ENCODE measurements at regions not wholly inside any gene's neighbourhood (a gene's known extent, or its start where the extent isn't known, plus 50 kb on each side); places are given as distances from the start of the nearest gene placed in this dataset.

DNA sequence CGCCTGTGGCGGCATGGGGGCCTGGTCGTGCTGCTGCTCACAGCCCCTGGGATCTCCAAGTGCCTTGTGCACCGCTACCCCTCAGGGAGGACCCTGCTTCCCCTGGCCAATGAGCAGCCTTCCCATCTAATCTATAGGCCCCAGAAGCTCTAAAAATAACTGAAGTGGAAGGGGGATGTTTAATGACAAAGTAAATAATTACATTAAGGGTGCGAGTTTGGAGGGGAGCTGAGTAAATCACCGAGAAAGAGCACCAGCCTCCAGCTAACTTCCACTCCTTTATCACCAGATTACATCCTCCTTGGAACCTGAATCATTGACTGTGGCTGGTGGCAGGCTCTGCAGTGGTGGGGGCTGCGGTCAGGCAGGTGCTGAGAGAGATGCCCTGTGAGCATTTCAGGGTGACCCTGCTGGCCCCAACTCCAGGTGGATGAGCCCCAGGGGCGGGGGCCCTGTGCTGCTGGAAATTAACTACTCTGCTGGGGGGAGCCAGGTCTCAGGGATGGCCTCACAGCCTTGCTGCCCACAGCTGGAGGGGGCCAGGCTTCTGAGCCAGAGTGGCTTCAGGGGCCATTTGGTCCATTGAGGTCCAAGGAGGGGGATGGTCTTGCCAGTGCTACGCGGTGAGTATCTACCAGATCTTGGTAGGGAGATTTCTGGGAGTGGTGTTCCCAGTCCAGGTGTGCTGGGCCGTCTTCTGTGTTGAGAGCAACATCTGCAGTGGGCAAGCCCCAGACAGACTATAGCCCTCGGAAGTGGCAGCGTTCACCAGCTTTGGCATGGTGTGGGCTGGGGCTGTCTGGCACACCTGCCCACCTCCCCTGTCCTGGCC is 74.2 kb downstream of the GLI2 start:
- peak; percentile 25 for DNase-seq

GRCh38 chr2:120810639-120811038 is 75.0 kb downstream of the GLI2 start:
- DNase-seq: no peak

DNA sequence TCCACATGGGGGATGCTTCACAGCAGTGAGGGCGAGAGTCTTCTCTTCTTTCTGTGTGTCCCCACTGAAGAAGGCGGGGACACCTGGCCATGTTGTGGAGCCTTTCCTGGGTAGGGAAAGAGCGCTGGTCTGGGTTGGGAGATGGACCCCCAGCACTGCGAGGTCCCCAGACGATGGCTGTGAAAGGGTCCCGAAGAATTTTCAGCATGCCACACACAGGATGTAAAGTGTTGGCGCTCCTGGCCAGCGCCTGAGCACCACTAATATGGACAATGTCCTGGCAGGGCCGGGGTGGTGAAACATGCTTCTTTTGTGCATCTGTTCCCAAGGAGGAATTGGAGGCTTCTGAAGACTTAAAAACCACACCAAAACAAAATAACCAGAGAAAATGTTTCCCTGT is 77.2 kb downstream of the GLI2 start:
- DNase-seq: no peak

DNA sequence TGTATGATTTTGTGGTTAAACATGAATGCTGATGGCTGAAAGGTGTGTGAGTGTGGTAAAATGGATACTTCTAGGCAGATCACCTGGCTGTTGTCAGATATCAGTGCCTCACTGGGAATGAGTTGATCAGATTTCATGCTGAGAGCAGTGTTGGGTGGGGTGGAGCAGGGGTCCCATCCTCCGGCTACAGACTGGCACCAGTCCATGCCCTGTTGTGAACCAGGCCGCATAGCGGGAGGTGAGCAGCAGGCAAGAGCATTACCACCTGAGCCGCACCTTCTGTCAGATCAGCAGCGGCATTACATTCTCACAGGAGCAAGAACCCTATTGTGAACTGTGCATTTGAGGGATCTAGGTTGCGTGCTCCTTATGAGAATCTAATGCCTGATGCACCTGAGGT is 78.7 kb downstream of the GLI2 start:
- no peak for DNase-seq

GRCh38 chr2:120815292-120815691 is 79.6 kb downstream of the GLI2 start:
- no peak for DNase-seq

GRCh38 chr2:120817136-120817955 is 81.7 kb downstream of the GLI2 start:
- no peak for DNase-seq

- DNase-seq: no peak
These were observed 82.3 kb downstream of the GLI2 start for GRCh38 chr2:120817956-120818325.

DNA sequence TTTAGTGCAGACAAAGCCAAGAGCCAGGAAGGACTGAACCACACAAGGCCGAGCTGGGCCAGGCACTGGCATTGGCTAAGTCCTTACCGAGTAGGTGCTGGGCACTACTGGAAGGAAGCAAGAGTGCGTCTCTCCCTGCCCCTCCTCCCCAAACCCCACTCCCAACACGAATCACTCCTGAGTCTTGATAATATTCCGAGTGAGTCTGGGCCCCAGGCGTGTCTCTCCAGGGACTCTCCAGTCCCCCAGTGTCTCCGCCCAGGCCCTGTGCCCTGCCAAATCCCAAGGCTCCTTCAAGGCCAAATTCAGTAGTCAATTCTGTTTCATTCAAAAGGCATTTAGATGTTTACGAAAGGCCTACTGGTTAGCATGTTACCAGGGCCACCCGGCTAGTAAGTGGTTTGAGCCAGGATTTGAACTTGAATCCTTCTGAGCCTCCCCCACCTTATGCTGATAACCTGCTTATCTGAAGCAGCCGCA is 82.8 kb downstream of the GLI2 start:
- DNase-seq: no peak

- no peak for DNase-seq
These were observed 84.1 kb downstream of the GLI2 start for GRCh38 chr2:120819720-120820210.

DNA sequence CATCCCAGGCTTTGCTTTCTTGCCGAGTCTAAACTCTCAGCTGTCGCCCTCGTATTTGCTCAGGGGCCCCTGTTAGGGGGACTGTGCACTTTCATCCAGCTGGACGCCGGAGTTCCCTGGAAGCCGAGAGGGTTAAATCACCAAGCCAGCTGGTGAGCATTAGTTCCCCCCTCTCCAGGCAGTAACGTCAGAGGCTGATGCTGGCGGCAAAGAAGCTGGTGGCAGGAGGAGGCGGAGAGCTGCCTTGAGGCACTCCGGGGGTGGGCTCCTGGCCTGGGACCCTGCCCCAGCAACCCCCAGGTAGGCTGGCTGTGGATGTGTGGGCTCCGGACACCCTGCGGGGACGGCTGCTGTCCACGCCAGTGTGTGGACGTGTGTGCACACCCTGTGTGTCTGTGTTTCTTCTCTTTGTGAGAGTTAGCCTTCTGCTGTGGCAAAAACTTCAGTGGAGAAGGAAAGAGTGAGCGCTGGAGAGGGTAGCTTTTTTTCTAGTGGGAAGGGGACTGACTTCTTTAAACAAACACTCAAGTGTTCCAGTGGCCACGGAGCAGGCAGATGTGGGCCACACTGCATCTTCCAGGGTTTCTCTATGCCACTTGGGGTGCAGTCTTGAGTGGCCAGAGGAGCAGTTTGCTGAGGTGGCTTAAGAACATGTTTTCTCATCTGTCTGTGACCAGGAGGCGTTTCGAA is 84.7 kb downstream of the GLI2 start:
- DNase-seq: no peak

- DNase-seq: no peak
These were observed 85.2 kb downstream of the GLI2 start for GRCh38 chr2:120820953-120821279.

DNA sequence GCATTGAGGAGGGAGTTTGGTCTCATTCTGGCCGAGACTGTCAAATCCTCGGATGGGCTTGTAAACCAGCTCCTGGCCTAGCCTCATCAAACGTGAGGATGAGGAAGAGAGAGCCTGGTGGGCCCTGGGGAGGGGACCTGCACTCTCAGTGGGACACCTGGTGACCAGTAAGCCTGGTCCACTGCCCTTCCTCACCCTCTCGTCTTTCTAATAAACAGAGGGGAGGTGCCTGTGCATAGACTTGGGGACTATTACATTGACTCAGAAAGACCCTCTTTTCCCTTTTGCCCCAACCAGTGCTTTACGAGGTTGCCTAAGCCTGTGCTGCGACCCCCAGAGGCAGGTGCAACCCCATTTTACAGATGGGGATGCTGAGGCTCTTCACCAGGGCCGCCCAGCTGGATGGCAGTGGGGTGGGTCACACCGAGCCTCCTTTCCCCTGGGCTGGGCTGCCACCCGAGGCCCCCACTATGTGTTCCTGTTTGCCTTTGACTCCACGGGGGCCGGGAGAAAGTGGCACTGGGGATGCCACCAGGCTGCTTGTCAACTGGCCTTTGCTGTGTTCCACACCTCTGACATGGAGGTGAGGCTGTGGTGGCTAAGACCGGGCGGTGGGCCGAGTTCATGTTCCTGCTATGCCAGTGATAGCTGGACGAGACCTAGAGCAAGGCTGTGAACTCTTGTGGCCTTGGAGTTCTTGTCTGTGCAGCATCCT is 85.9 kb downstream of the GLI2 start:
- no peak for DNase-seq

GRCh38 chr2:120822933-120823332 is 87.3 kb downstream of the GLI2 start:
- DNase-seq: no peak

DNA sequence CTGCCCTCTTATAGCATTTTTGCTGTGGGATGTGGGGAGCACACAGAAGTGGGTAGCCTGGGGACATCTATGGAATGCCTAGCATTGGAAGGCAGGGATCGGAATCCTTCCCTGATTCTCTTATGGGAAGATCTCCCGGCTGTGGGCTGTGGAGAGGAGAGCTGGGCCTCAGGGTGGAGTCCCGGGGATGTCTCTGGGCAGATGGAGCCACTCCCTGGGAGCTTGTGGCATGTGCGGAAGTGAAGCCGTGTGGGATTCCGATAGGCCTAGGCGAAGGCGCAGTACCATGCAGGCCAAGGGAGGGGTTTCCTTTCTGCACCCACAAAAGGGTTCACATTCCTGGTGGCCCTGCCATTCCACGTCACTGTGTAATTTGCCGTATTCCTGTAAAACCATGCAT is 87.9 kb downstream of the GLI2 start:
- no peak for DNase-seq

- no peak for DNase-seq
These were observed 88.6 kb downstream of the GLI2 start for GRCh38 chr2:120824246-120824645.

GRCh38 chr2:120825370-120826259 is 89.9 kb downstream of the GLI2 start:
- DNase-seq: no peak

DNA sequence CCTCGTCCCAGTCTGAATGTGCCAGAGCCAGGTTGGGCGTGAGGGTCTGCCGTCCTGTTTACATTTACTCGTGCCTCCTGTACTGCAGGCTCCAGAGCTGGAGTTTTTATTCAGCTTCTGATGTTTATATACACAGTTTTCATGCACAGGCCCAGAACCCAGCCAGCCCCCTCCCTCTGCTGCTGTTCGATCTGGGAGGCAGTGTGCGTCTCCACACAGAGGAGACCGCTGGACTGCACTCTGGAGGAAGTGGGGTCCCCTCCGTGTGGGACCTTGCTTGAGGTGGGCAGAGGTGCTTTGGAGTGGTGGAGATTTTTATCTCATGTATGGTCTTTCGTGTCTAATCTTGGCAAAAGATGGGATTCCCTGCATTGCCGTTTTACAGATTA is 90.6 kb downstream of the GLI2 start:
- DNase-seq: no peak

- no peak for DNase-seq
These were observed 91.2 kb downstream of the GLI2 start for GRCh38 chr2:120826716-120827410.

DNA sequence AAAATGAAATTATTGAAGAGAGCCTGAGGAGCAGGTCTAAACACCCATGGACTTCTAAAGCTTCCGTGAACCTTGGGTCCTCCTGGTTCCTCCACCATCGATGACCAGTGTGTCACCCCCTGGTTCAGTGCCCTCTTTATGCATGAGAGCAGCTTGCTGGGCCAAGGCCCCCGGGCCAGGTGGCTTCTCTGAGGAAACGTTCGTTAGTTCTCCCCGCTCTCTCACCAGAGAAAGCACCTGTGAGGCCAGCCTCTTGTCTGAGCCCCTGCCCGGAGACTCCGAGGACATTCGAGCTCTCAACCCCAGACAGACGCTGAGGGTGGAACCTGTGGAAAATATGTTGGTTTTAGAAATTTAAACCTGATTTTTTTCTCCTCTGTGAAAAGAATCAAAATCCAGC is 92.4 kb downstream of the GLI2 start:
- no peak for DNase-seq

- DNase-seq: no peak
These were observed 93.4 kb downstream of the GLI2 start for GRCh38 chr2:120828829-120829632.
